Keratinocyte (primary cell): ENCODE measurements at regions not wholly inside any gene's neighbourhood (a gene's known extent, or its start where the extent isn't known, plus 50 kb on each side); places are given as distances from the start of the nearest gene placed in this dataset.

Experiments
- CTCF ChIP-seq, 3 experiments: IDR thresholded peaks in 1 of 3; conservative IDR thresholded peaks in 1 of 3; optimal IDR thresholded peaks in 1 of 3; 2 replicates in 2 of 3; 3 replicates in 1 of 3; pipeline versions ENCODE3 to v1.5.1; 2011; ENCODE audit warnings: low read length in 3 of 3, mild to moderate bottlenecking in 3 of 3, moderate library complexity in 2 of 3, control low read depth in 1 of 3, inconsistent platforms in 1 of 3; ENCODE audit not compliant: insufficient read depth in 2 of 3; ENCODE audit errors: extremely low read depth in 1 of 3
- EZH2 ChIP-seq: IDR thresholded peaks from one replicate; pipeline ENCODE4 v1.6.1; 2012; ENCODE audit warnings: inconsistent platforms, mild to moderate bottlenecking, low read length, moderate library complexity

GRCh38 chr1:209458921-209459320 lies 124.6 kb upstream of the CAMK1G start:
- TF ChIP-seq CTCF (optimal IDR thresholded peaks at IDR 0.05 in 1 of 3, IDR thresholded peaks at IDR 0.05 in 1 of 3, conservative IDR thresholded peaks at IDR 0.05 in 1 of 3; ENCODE audit: extremely low read depth in 1 of 3, insufficient read depth in 2 of 3, low read length in 3 of 3) (no peak), EZH2 (no peak)
